Calu3 (cell line): ENCODE measurements at regions not wholly inside any gene's neighbourhood (a gene's known extent, or its start where the extent isn't known, plus 50 kb on each side); places are given as distances from the start of the nearest gene placed in this dataset.
"Not testable (repeated sequence)": the region's sequence is repeated elsewhere in the genome, so short reads cannot be mapped to it uniquely, and the experiment has no call there.

Experiments
- BruUV-seq: library from RNA; stranded (reverse); fragments of 400-500 nt; replicated peaks from 2 replicates; lab custom pipeline; 2021; lab: Mats Ljungman, UMichigan
- CTCF ChIA-PET: fragments of 300-600 bp; sonication (Branson Sonifier 250); formaldehyde crosslinking; loops from one replicate; lab custom pipeline; 2022; ENCODE audit warnings: antibody characterized with exemption; lab: Charles Lee
- DNase-seq: peaks from one replicate; pipeline ENCODE4 v3.0.0; 2022
- H3K27ac Mint-ChIP-seq: one replicate; pipeline ENCODE4 v1.8.0; 2022; ENCODE audit warnings: mixed read lengths; ENCODE audit not compliant: unreplicated experiment
- H3K27me3 Mint-ChIP-seq: one replicate; pipeline ENCODE4 v1.8.0; 2022; ENCODE audit warnings: mixed read lengths; ENCODE audit not compliant: unreplicated experiment
- H3K36me3 Mint-ChIP-seq: one replicate; pipeline ENCODE4 v1.8.0; 2022; ENCODE audit warnings: mild to moderate bottlenecking, moderate library complexity, mixed read lengths; ENCODE audit not compliant: insufficient read depth, unreplicated experiment
- H3K4me1 Mint-ChIP-seq: one replicate; pipeline ENCODE4 v1.8.0; 2022; ENCODE audit warnings: mild to moderate bottlenecking, low read depth, mixed read lengths; ENCODE audit not compliant: unreplicated experiment
- H3K4me3 Mint-ChIP-seq: one replicate; pipeline ENCODE4 v1.8.0; 2022; ENCODE audit warnings: mild to moderate bottlenecking, low read depth, moderate library complexity, mixed read lengths; ENCODE audit not compliant: unreplicated experiment
- H3K9me3 Mint-ChIP-seq: one replicate; pipeline ENCODE4 v1.8.0; 2022; ENCODE audit warnings: low read depth, mixed read lengths; ENCODE audit not compliant: unreplicated experiment
- intact Hi-C: fragments of 100-400 bp; cut with micrococcal nuclease; formaldehyde crosslinking; loops from one replicate; pipeline ENCODE4 v1.10.0; 2022; ENCODE audit not compliant: unreplicated experiment
- TF ChIP-seq, protein P1 (sequence below): fragments of 200-600 bp; IDR thresholded peaks from one replicate; pipeline ENCODE4 v1.8.0; 2022; ENCODE audit warnings: antibody characterized with exemption; ENCODE audit not compliant: unreplicated experiment

GRCh38 chr10:8365935-8366911 is 311.7 kb downstream of the GATA3 start:
- CTCF ChIA-PET: interaction anchor here (0.7 to 1.7 kb wide), 6 partner anchors 9 to 178 kb away, joined by 3 to 5 read pairs (median 4); no protein-coding TSS in a partner anchor
- TF ChIP-seq, protein P1, sequence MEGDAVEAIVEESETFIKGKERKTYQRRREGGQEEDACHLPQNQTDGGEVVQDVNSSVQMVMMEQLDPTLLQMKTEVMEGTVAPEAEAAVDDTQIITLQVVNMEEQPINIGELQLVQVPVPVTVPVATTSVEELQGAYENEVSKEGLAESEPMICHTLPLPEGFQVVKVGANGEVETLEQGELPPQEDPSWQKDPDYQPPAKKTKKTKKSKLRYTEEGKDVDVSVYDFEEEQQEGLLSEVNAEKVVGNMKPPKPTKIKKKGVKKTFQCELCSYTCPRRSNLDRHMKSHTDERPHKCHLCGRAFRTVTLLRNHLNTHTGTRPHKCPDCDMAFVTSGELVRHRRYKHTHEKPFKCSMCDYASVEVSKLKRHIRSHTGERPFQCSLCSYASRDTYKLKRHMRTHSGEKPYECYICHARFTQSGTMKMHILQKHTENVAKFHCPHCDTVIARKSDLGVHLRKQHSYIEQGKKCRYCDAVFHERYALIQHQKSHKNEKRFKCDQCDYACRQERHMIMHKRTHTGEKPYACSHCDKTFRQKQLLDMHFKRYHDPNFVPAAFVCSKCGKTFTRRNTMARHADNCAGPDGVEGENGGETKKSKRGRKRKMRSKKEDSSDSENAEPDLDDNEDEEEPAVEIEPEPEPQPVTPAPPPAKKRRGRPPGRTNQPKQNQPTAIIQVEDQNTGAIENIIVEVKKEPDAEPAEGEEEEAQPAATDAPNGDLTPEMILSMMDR: no peak

DNA sequence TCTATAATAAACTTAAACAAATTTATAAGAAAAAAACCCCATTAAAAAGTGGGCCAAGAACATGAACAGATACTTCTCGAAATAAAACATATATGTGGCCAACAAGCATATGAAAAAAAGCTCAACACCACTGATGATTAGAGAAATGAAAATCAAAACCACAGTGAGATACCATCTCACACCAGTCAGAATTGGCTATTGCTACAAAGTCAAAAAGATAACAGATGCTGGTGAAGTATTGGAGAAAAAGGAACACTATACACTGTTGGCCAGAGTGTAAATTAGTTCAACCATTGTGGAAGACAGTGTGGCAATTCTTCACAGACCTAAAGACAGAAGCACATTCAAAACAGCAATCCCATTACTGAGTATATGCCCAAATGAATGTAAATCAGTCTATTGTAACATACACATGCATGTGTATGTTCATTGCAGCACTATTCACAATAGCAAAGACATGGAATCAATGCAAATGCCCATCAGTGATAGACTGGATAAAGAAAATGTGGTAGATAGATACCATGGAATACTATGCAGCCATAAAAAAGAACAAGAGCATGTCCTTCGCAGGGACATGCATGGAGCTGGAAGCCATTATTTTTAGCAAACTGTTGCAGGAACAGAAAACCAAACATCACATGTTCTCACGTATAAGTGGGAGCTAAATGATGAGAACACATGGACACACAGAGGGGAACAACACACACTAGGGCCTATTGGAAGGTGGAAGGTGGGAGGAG is 313.4 kb downstream of the GATA3 start:
- Mint-ChIP-seq H3K36me3 (peaks cover 14% of the 10 kb centered on the region), H3K4me1 (peaks cover 38% of the 10 kb centered on the region), H3K27ac (peak overlapping the region; percentile 99)
- BruUV-seq, H3K9me3 Mint-ChIP-seq, DNase-seq, H3K27me3 Mint-ChIP-seq, H3K4me3 Mint-ChIP-seq: not testable (repeated sequence)
- CTCF ChIA-PET: interaction anchor here (0.6 to 1.1 kb wide), 2 partner anchors 36 to 314 kb away, joined by 3 read pairs; no protein-coding TSS in a partner anchor
- intact Hi-C loops: loop anchor here (2.0 to 10.0 kb wide), 3 partner anchors 249 to 337 kb away; partner anchors contain the start of gene GATA3

More at GRCh38 chr10:8365935-8366911, 311.7 kb downstream of the GATA3 start:
- peak overlapping the region; percentile 99 for H3K27ac Mint-ChIP-seq
- peaks cover 14% of the 10 kb centered on the region for H3K36me3 Mint-ChIP-seq
- peak; percentile 89 for DNase-seq
- intact Hi-C loops: loop anchor here (1.0 to 10.0 kb wide), 6 partner anchors 38 to 507 kb away; partner anchors contain the start of gene GATA3
- H3K27me3 Mint-ChIP-seq: no peaks in the 10 kb centered on the region
- peaks cover 10% of the 10 kb centered on the region for H3K9me3 Mint-ChIP-seq
- peak overlapping the region; percentile 71 for H3K4me3 Mint-ChIP-seq
- H3K4me1 Mint-ChIP-seq: peaks cover 31% of the 10 kb centered on the region
- TSS peak; percentile 65 for BruUV-seq

- Mint-ChIP-seq H3K4me1 (peaks cover 27% of the 10 kb centered on the region), H3K9me3 (peaks cover 2% of the 10 kb centered on the region), H3K36me3 (peaks cover 14% of the 10 kb centered on the region), H3K27me3 (no peaks in the 10 kb centered on the region), H3K4me3 (no peak overlapping the region), H3K27ac (peak overlapping the region; percentile 54)
- intact Hi-C loops: loop anchor here (5.0 to 10.0 kb wide), 2 partner anchors 317 to 335 kb away; partner anchors contain the start of gene GATA3
- CTCF ChIA-PET: interaction anchor here (0.6 to 0.7 kb wide), 3 partner anchors 16 to 94 kb away, joined by 3 to 4 read pairs (median 3); no protein-coding TSS in a partner anchor
- no TSS peak for BruUV-seq
- TF ChIP-seq, protein P1: no peak
- no peak for DNase-seq
These were observed 315.2 kb downstream of the GATA3 start for GRCh38 chr10:8369666-8370065.

DNA sequence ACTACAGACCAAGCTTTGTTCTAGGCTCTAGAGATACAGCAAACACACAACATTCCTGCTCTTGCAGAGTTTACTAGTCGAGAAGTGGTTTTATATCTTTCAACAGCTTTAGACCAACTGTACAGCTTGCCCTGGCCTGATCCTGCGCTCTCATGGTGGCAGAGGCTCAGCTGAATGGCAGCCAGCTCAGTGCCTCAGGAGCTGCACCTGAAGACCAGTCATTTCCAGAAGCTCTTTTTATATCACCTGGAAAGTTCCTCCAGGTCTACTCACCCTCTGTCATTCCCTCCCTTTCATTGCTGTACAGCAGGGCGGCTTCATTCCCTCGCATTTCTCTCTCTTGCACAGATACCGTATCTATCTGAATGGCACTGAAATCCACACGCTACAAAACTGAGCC is 319.8 kb downstream of the GATA3 start:
- H3K27me3 Mint-ChIP-seq: no peaks in the 10 kb centered on the region
- TF ChIP-seq, protein P1: no peak
- no peaks in the 10 kb centered on the region for H3K9me3 Mint-ChIP-seq
- no TSS peak for BruUV-seq
- peaks cover 18% of the 10 kb centered on the region for H3K4me1 Mint-ChIP-seq
- no peak overlapping the region for H3K4me3 Mint-ChIP-seq
- CTCF ChIA-PET: no interaction called here
- no peaks in the 10 kb centered on the region for H3K36me3 Mint-ChIP-seq
- intact Hi-C loops: no loop called here
- no peak for DNase-seq
- no peak overlapping the region for H3K27ac Mint-ChIP-seq
